HG03039 (cell line): ENCODE measurements at regions not wholly inside any gene's neighbourhood (a gene's known extent, or its start where the extent isn't known, plus 50 kb on each side); places are given as distances from the start of the nearest gene placed in this dataset.

ENCODE experiments used
- ATAC-seq: cut with Tn5 transposase; IDR thresholded peaks from one replicate; pipeline ENCODE4 v1.9.1; 2021; ENCODE audit warnings: mild to moderate bottlenecking, moderate library complexity; ENCODE audit not compliant: unreplicated experiment

DNA sequence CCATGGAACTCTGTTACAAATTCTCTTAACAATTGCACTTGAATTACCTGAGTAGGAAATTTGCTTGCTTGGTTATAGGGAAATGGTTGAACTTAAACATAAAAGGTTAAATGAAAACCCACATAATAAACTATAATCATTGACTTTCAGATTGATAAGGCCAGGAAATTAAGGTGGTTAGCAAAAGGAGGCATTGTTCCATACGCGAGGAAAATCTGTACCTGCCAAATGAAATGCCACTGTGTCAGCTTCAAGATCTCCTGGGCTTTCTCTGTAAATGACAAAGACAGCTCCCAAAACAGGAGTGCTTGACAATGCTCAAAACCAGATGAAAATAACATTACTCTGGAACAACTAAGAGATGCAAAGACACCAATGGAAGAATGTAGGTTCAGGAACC is 125.5 kb upstream of the KLF3 start:
- no peak for ATAC-seq

DNA sequence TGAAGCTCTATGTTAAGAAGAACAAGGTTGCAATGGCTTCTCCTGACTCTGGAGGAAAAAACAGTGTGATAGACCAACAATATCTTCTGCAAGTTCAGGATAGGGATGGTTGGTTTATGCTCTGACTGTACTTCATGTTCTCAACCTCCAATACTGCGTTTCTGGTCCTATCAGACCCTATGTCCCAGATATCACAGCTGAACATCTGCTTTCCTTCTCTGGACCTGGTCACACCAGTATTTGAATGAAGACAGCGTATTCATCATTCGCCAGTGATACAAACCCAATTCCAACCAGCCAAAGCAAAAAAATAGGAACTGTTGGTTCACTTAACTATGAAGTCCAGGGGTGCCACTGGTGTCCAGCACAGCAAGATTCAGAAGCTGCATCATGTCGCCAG is 124.5 kb upstream of the KLF3 start:
- ATAC-seq: no peak

DNA sequence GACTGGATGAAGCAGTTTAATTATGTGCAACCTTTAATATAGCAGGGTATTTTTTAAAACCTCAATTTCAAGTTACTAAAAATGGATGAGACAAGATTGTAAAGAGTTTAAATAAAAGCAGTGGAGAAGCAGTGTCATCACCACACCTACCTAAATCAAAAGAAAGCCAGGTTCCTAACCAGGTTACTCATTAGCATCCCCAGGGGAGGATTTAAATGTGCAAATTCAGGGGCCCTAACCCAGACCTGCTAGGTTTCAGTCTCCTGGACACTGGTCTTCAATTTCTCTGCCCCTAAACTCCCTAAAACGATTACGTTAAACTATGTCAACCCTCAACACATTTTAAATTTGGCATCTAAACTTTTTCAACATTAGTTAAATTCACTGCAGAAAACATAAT is 116.9 kb upstream of the KLF3 start:
- ATAC-seq: no peak

DNA sequence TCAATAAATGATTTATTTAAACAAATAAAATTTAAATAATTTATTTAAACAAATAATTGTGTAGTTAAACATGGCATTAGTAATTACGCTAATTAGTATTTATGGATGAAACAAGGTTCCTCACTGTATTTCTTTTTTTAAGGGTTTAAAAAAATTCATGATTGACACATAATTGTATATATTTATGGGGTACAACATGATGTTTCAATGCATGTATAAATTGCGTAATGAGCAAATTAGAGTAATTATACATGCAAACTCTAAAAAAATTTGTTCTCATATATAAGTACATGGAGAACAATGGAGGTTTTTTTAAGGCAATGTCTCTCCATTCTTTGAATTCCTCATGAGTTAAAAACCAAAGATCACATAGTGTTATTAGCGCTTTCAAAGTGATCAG is 115.7 kb upstream of the KLF3 start:
- no peak for ATAC-seq

DNA sequence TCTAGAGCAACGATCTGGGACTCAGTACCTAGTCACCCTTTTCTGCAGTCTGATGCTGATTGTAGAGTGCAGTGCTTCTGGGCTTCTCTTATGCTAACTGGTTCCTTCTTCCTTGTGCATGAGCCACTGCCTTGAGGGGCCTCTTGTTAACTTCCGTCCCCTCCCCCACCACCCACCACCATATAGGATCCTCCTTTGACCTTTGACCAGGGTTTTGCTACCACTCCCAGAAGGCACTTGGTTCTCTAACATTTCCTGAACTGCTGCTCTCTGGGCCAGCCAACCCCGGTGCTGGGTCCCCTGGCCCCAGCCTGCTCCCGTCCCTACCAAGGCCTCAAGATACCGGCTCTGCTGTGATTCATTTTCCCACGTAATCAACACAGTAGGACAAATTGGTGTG is 104.6 kb upstream of the KLF3 start:
- no peak for ATAC-seq

DNA sequence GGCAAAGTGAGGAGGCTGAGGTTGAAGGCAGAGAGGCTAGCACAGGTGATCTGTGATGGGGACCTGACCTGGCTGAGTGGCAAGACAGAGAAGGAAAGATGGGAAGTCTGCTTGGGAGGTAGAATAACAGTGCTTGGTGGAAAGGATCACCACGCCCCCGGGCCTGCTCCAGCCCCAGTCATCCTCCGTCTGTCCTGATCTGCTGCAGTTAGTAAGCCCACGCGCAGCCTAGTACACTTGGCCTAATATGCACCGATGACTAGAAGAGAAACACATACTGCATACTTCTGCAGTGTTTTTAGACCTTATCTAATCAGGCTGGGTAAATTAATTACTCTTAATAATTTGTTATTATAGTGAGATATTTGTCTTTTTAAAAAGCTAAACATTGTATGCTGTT is 103.7 kb upstream of the KLF3 start:
- ATAC-seq: no peak

DNA sequence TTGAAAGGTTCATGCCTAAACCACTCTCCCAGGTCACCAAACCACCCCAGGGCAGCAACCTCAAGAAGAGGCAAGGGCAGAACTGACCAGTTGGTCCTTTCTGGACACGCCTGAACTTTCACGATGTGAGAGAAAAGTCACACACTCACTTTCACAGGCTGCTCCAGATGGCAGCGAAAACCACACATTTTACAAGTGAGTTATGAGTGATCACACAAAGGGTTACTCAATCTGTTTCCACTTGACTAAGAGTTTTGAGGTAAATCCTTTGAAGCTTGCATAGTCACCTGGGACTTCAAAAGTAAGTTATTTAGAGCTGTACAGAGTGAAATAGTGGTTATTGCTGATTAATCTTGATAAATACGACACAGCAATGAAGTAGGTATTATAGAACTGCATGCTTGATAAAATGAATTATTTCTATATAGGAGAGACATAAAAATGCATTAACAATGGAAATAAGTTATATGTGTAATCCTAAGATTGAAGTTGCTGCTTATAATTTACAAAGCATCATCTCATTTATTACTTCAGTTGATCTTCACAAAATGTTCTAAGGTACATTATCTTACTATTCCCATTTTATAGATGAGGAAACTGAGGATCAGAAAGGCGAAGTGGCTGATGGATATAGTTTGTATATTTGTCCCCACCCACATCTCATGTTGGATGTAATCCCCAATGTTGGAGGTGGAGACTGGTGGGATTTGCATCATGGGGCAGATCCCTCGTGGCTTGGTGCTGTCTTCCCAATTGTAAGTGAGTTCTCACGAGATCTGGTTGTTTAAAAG is 103.0 kb upstream of the KLF3 start:
- peak; percentile 89 for ATAC-seq

DNA sequence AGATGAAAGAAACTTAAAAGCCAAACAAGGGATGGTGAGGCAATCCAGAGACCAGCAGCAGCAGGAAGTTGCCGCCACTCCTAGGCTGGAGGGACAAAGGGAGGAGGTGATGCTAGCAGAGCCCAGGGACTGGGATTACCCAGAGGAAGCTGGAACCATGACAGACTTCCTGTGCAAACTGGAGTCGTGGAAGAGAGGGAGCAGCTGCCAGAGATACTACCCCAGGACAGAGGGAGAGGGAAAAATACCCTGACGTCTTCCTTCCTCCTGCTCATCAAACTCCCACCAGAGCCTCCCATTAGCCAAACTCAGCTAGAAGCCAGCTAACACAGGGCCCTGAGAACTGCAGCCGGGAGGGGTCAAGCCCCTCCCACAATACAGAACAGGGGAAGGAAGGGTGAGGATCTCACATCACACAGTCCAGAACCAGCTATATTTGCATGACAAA is 101.2 kb upstream of the KLF3 start:
- ATAC-seq: no peak

DNA sequence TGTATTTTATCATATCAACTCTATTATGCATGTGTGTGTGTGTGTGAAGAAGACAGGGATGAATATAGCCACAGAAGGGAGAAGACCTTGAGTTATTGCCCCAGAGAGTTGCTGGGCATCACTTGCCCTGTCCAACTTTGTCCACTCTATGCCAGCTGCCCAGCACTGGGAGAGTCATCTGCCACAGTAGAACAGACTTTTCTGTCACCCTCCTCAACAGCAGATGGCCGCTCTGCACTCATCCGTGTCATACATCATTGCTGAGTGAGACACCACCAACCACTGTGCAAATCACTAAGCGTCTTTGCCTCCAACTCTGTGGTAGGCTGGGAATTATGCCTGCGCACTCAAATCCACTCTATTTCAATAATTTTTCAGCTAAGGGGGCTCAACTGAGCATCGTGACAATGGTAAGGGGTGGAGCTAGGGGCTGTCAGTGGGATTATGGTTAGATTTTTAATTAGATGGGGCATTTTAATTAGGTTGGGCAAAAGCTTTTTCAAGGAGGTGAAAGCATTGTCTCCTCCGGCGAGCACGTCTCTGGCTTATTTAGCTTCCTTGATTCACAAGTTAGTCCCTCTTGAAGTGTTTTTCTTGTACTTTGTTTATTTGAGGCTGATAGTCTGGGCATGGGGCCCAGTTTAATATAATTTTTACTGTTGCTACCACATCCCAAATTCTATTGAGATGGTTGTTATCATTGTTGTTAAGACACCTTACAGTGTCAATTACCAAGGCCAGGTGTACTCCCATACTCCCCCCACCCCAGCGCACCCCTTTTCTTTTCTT is 100.1 kb upstream of the KLF3 start:
- no peak for ATAC-seq

DNA sequence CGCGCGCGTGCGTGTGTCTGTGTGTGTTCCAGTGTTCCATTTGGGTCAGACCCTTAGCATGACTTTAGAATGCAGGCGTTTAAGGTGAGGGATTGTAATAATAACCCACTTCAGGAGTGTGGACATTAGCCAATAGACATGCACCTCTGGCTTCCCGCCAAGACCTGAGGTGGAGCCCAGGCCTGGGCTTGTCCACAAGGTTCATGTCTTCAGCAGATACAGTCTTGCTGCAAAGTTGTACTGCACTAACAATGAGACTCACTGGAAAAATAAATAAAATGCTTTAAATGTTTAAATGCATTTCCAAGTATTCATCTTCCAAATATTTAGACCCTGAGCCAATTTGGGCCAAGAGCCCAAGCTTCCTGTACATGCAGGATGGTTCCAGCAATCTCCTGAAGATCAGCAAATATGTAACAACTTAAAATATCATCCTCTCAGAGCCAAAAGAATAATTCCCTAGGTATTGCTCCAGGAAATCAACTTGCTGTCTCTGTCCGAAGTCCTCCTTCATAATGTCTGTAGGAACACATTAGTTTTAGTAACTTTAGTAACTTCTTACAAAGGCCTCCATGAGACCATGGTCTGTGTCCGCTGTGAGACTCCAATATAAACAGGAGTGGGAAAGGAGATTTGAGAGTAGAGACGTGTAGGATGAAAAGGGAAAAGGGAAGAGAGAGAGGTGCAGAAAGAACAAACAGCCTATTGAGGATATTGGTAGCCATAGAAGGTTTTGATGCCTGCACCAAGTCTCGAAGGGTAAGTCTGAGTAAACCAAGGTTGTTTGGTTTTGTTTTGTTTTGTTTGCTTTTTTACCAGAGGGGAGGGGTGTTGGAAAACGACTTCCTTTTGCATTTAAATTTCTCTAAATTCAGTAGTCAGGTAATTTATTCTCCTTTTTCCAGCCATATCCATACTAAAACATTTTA is 98.5 kb upstream of the KLF3 start:
- no peak for ATAC-seq

DNA sequence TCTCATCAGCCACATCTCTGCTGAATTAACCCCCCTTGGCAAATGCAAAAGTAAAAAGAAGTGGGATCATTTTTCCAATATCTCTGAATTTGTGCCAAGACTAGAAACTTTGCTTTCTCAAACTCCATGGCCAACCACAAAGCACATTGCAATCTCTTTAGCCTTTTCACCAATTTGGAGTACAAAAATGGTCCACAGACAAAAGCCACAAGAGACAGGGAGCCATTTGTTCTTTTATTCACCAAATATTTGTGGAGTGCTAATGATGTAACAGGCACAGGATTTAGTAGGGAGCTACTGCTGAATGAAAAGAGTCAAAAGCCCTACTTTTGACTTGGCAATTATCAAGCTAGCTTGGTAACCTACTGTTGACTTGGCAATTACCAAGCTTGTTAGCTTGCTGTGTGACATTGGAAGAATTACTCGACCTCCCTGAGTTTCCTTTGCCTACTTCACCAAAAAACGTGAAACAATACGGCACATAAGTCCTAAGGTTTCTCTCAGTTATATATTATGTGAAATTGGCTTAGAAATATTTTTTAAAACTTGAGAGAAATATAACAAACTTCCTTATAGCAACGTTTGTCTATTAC is 97.1 kb upstream of the KLF3 start:
- no peak for ATAC-seq

DNA sequence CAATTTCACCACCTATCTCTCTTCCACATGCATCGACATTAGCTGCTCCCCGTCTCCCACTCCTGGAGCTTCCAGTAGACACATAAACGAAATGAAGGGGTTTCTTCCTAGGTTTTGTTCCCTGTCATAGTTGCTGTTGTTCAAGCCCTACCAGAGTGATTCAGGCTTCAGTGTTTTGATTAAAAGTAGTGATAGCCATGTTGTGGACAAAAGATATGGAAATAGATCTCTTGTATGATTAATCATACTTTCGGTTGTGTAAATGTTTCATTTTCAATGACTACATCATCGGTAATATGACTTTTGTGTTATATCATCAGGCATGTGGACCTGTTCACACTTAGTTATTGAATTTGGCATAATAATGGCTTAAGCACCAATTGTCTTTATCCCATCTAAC is 96.5 kb upstream of the KLF3 start:
- no peak for ATAC-seq

DNA sequence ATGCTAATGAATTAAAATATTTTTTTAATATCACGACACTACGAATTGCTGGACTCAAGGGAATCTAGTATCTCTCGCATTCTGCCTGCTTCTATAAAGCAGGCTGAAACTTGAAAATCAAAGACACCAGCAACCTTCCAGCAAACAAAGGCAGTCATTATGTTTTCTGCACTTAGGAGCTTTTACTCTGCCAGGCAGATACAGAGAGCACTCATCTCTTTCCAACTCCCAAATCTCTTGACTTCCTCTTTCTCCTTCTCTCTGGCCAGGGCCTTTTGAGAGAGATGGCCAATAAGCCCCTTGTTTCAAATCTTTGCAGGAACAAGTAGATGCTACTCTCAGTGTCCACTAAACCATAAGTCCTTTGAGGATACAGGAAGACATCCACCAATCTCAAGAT is 95.2 kb upstream of the KLF3 start:
- no peak for ATAC-seq

DNA sequence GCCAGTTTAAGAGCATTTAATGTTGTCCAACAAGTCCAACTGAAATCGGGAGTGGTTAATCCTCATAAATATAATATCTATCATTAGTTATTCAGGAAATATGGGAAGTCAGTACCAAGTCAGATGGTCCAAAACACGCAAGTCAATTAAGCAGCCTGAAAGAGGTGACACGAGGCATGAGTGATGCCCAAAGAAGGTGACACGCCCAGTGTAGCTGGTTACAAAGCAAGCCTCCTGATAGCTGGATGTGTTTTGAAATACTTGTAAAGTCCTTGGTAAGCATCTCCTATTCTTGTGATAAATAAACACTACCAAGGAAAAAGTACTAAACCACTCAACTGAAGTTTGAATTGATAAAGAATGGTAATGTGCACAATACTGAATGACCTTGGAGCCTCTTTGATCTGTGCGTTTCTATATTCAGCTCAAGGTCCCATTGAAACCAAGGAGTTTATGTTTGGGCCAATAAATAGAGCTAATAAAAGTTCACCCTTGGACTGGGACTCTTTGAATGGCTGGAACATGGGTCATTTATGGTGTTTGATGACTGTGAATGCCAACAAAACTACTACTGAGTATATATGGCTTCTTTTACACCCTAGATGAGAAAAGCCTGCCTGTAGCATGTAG is 93.2 kb upstream of the KLF3 start:
- ATAC-seq: no peak

DNA sequence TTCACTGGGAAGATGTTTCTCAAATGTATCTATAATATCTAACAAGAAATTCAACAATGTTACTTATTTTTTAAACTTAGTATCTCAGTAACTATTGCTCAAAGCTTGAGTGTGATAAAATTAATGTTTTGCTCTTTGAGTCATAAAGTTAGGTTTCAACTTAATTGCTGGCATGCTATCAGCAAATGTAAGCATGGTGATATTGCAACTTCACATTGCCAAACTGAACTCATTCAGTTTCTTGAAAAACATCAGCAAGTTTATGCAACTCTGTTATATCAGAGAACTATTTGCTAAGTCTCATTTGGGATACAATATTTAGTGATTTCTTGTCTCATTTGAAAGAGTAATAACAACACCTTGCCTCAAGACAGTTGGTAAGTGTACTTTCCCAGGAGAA is 91.2 kb upstream of the KLF3 start:
- ATAC-seq: no peak

DNA sequence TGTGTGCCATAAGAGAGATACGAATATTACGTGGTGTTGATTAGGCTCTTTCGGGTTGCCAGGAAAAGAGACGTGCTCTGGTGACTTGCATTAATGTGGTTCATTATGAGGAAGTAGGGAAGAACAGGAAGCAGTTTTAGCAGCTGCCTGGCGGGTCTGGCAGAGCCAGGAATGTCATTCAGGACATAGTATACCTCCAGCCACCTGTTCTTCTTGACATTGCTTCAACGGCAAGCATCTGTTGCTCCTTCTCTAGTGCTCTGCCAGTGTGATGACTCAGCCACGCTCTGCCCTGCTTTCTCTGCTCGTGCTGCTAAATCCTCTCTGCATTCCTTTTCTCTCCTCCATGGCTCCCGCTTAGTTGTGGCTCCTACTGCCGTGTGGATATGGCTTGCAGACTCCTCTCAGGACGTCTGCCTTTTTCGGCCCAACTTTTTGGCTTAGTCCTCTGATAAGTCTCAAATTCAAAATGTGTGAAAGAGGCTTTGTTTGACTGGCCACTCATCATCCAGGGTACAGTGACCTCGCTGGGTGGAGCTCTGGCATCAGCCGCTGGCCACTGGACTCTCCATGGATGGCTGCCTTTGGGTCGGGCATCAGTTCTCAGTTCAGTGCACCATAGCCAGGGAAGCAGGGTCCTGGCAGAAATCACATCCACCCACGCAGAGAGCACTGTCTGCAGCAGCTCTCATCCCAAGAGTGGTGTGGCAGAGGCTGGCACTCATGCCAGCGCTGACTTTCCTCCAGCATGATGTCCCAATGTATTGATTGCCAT is 89.3 kb upstream of the KLF3 start:
- ATAC-seq: no peak

DNA sequence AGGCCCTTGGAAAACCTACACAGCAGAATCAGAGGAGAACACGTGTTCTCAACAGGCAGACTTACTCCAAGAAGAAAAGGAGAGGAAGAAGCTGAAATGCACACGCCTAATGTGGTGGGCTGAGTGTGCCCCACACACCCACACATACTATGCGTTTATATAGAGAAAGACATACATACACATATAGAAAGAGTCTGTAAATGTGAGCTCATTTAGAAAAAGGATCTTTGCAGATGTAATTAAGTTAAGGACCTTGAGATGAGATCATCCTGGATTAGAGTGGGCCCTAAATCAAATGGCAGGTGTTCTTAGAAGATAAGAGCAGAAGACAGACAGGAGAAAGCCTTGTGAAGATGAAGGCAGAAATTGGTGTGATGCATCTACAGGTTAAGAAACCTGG is 87.2 kb upstream of the KLF3 start:
- ATAC-seq: no peak

DNA sequence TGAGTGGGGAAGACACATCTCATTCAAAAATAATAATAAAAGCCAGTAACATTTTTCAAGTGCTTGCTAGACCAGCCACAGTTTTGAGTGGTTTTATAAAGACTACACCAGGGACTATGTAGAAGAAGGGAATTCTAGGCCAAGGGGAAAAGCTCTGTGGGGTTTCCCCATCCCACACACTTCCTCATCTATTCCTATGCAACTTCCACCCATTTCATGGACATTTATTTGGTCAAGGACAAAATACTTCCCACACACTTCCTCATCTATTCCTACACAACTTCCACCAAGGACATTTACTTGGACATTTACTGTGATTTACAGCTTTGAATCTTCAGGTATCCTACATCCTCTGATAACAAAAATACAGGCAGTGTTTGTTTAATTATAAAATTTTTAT is 86.5 kb upstream of the KLF3 start:
- ATAC-seq: no peak

DNA sequence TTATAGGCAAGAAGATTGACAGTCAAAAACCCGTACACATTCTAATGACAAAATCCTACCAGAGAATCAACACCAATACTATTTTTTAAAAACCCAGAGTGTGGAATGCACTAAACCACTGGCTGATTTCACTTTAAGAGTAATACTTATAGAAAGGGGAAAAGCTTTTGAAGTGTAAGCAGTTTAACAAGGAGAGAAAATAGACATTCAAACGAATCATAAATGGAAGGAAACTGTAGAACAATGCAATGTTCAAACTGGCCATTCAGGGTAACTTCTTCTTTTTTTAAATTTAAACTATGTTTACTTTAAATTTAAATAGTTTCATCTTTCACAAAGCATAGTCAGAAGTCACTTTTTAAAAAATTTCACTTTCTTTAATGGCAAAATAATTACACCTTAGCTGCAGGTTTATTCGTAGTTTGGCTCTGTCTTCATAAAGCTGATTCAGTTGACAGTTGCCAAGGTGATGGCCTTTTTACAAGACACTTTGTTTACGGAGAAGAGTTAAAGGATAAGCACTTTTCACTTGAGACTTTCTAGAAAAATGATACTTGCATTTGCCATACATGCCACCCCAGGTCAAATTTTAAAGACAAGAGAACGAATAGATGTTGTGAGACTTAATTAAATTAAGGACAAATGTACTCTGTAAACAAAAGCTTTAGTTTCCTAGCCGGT is 82.4 kb upstream of the KLF3 start:
- no peak for ATAC-seq
